ENCODE measurements at regions not wholly inside any gene's neighbourhood (a gene's known extent, or its start where the extent isn't known, plus 50 kb on each side); places are given as distances from the start of the nearest gene placed in this dataset.

DNA sequence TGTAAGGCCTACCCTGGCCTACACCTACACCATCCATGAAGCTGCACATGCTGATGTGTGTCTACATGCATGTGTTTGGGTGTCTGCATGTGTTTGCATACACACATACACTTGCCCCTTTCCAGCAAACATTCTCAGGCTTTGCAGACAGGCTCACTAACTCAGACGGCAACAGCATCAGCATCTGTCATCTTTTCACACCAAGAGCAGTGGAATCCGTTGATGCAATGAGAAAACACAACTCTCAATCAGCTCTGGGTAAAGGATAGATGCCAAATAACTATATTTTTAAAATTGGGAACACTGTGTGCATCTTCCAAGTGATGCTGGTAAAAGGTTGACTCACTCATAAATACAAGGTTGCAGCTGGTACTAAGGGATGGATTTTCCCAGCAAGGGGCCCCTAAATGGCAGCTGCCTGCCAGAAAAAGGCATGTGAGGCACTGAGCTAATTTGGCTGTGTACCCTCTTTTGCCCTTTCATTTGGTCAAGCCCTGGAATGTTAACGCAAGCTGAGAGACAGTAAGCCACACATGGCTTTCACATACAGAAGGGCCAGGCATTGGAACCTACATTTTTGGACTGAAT, 296.3 kb upstream of the NPSR1 start:
- Histone ChIP-seq H3K27me3 (ENCODE audit: control insufficient read depth in 2 of 2, insufficient read depth in 2 of 2, low read length in 2 of 2) (no peaks in the 10 kb centered on the region), H3K4me3 (no peak overlapping the region), H3K27ac (ENCODE audit: extremely low read depth, low read depth, low read length) (no peak overlapping the region), H3K4me1 (replicated peaks in 1 of 2; ENCODE audit: control insufficient read depth in 2 of 2, insufficient read depth in 2 of 2, low read length in 2 of 2) (no peaks in the 10 kb centered on the region), H3K9ac (ENCODE audit: insufficient read depth in 1 of 2, low read depth in 2 of 2, low read length in 2 of 2) (no peak overlapping the region), H3K9me1 (ENCODE audit: control insufficient read depth, insufficient read depth, low read length) (no peaks in the 10 kb centered on the region), H3K79me2 (ENCODE audit: control insufficient read depth, insufficient read depth, low read length) (no peaks in the 10 kb centered on the region), H3K4me2 (ENCODE audit: insufficient read depth, low read length) (no peak overlapping the region), H4K20me1 (replicated peaks; ENCODE audit: control insufficient read depth, insufficient read depth, low read length) (no peaks in the 10 kb centered on the region), H3K36me3 (ENCODE audit: control insufficient read depth, insufficient read depth, low read length) (no peaks in the 10 kb centered on the region), H3K9me3 (replicated peaks; ENCODE audit: control insufficient read depth, insufficient read depth, low read depth, low read length) (no peaks in the 10 kb centered on the region; the same call in 1 of the 2 replicates), H2AFZ (ENCODE audit: low read depth, low read length) (no peak overlapping the region)
- CTCF ChIA-PET (ENCODE audit: low intra/inter-chr PET ratio) = no interaction called here
- FAIRE-seq (no peak), DNase-seq (ENCODE audit: extremely low read depth in 1 of 4, low spot score in 3 of 4) (no peak), ATAC-seq (no peak)
- in situ Hi-C loops (cut with MboI) = no loop called here
- no TSS peak for BruUV-seq (replicated peaks)
- POLR2A ChIA-PET = no interaction called here
- intact Hi-C loops (cut with micrococcal nuclease) = no loop called here
- 0% methylated on average over 3 of the region's 3 CpGs for WGBS (ENCODE audit: insufficient coverage, low coverage, missing lambda C conversion rate)
- no peak for TF ChIP-seq RAD21 (CRISPR knock-in tag; conservative IDR thresholded peaks at IDR 0.05 in 1 of 2, IDR thresholded peaks at IDR 0.05 in 1 of 2)
- TF ChIP-seq RBM14 (IDR thresholded peaks at IDR 0.05; ENCODE audit: borderline replicate concordance, insufficient read depth, low read depth, low read length) = no peak
- TF ChIP-seq TAF7 (tag; IDR thresholded peaks at IDR 0.05) = no peak
- TF ChIP-seq, protein P1, sequence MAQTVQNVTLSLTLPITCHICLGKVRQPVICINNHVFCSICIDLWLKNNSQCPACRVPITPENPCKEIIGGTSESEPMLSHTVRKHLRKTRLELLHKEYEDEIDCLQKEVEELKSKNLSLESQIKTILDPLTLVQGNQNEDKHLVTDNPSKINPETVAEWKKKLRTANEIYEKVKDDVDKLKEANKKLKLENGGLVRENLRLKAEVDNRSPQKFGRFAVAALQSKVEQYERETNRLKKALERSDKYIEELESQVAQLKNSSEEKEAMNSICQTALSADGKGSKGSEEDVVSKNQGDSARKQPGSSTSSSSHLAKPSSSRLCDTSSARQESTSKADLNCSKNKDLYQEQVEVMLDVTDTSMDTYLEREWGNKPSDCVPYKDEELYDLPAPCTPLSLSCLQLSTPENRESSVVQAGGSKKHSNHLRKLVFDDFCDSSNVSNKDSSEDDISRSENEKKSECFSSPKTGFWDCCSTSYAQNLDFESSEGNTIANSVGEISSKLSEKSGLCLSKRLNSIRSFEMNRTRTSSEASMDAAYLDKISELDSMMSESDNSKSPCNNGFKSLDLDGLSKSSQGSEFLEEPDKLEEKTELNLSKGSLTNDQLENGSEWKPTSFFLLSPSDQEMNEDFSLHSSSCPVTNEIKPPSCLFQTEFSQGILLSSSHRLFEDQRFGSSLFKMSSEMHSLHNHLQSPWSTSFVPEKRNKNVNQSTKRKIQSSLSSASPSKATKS (CRISPR knock-in tag; IDR thresholded peaks at IDR 0.05) = no peak
- no peak for TF ChIP-seq CBX3 (IDR thresholded peaks at IDR 0.05; ENCODE audit: borderline replicate concordance in 1 of 2, low read length in 2 of 2)
- TF ChIP-seq, protein P2, sequence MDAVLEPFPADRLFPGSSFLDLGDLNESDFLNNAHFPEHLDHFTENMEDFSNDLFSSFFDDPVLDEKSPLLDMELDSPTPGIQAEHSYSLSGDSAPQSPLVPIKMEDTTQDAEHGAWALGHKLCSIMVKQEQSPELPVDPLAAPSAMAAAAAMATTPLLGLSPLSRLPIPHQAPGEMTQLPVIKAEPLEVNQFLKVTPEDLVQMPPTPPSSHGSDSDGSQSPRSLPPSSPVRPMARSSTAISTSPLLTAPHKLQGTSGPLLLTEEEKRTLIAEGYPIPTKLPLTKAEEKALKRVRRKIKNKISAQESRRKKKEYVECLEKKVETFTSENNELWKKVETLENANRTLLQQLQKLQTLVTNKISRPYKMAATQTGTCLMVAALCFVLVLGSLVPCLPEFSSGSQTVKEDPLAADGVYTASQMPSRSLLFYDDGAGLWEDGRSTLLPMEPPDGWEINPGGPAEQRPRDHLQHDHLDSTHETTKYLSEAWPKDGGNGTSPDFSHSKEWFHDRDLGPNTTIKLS (IDR thresholded peaks at IDR 0.05; ENCODE audit: borderline replicate concordance, low read depth) = no peak
- TF ChIP-seq, protein P3, sequence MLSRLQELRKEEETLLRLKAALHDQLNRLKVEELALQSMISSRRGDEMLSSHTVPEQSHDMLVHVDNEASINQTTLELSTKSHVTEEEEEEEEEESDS (CRISPR knock-in tag; IDR thresholded peaks at IDR 0.05) = no peak
- TF ChIP-seq ZBTB17 (CRISPR knock-in tag; IDR thresholded peaks at IDR 0.05) = no peak
- TF ChIP-seq, protein P4, sequence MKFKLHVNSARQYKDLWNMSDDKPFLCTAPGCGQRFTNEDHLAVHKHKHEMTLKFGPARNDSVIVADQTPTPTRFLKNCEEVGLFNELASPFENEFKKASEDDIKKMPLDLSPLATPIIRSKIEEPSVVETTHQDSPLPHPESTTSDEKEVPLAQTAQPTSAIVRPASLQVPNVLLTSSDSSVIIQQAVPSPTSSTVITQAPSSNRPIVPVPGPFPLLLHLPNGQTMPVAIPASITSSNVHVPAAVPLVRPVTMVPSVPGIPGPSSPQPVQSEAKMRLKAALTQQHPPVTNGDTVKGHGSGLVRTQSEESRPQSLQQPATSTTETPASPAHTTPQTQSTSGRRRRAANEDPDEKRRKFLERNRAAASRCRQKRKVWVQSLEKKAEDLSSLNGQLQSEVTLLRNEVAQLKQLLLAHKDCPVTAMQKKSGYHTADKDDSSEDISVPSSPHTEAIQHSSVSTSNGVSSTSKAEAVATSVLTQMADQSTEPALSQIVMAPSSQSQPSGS (CRISPR knock-in tag; IDR thresholded peaks at IDR 0.05) = no peak
- TF ChIP-seq MEIS2 (IDR thresholded peaks at IDR 0.05; ENCODE audit: partially characterized antibody) = no peak
- no peak for TF ChIP-seq C11orf30 (IDR thresholded peaks at IDR 0.05; ENCODE audit: low read depth)
- TF ChIP-seq, protein P5, sequence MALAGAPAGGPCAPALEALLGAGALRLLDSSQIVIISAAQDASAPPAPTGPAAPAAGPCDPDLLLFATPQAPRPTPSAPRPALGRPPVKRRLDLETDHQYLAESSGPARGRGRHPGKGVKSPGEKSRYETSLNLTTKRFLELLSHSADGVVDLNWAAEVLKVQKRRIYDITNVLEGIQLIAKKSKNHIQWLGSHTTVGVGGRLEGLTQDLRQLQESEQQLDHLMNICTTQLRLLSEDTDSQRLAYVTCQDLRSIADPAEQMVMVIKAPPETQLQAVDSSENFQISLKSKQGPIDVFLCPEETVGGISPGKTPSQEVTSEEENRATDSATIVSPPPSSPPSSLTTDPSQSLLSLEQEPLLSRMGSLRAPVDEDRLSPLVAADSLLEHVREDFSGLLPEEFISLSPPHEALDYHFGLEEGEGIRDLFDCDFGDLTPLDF (CRISPR knock-in tag; IDR thresholded peaks at IDR 0.05) = no peak
- TF ChIP-seq, protein P6, sequence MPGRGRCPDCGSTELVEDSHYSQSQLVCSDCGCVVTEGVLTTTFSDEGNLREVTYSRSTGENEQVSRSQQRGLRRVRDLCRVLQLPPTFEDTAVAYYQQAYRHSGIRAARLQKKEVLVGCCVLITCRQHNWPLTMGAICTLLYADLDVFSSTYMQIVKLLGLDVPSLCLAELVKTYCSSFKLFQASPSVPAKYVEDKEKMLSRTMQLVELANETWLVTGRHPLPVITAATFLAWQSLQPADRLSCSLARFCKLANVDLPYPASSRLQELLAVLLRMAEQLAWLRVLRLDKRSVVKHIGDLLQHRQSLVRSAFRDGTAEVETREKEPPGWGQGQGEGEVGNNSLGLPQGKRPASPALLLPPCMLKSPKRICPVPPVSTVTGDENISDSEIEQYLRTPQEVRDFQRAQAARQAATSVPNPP (IDR thresholded peaks at IDR 0.05; ENCODE audit: borderline replicate concordance, insufficient read depth, insufficient read length) = no peak
- TF ChIP-seq RFX7 (CRISPR knock-in tag; IDR thresholded peaks at IDR 0.05) = no peak
